ENCODE measurements at regions not wholly inside any gene's neighbourhood (a gene's known extent, or its start where the extent isn't known, plus 50 kb on each side); places are given as distances from the start of the nearest gene placed in this dataset.

GRCh38 chr10:20949967-20950366 lies 52.9 kb upstream of the NEBL start:
- no peak overlapping the region for H3K4me3 ChIP-seq
- CTCF ChIA-PET = no interaction called here
- intact Hi-C loops (cut with micrococcal nuclease; ENCODE audit: unreplicated experiment) = no loop called here
- DNase-seq = no peak
- no peaks in the 10 kb centered on the region for H3K9me3 ChIP-seq (ENCODE audit: insufficient read depth, low read depth)
- POLR2A ChIA-PET (ENCODE audit: unreplicated experiment) = no interaction called here
- no peaks in the 10 kb centered on the region for H3K9me2 ChIP-seq (ENCODE audit: insufficient read depth)
- no TSS peak for BruUV-seq (replicated peaks)
- H3K36me3 ChIP-seq (ENCODE audit: low read depth) = no peaks in the 10 kb centered on the region
- no peaks in the 10 kb centered on the region for H4K20me1 ChIP-seq (ENCODE audit: insufficient read depth)
- no peak overlapping the region for H3K27ac ChIP-seq
- no peaks in the 10 kb centered on the region for H3K27me3 ChIP-seq (ENCODE audit: insufficient read depth, low read depth)
- no peaks in the 10 kb centered on the region for H3K79me2 ChIP-seq (ENCODE audit: low read depth)
- H3F3A ChIP-seq (ENCODE audit: insufficient read depth, low read depth) = no peaks in the 10 kb centered on the region
- TF ChIP-seq EZH2 (IDR thresholded peaks at IDR 0.05; ENCODE audit: low read depth) = no peak
- TF ChIP-seq CTCF (conservative IDR thresholded peaks at IDR 0.05) = no peak
- H2AFZ ChIP-seq = no peak overlapping the region
- no peak overlapping the region for H3K4me2 ChIP-seq
- no peaks in the 10 kb centered on the region for H3K4me1 ChIP-seq (replicated peaks; ENCODE audit: insufficient read depth)

- no peaks in the 10 kb centered on the region for H3K9me3 ChIP-seq (ENCODE audit: insufficient read depth, low read depth)
- TF ChIP-seq CTCF (conservative IDR thresholded peaks at IDR 0.05) (no peak), EZH2 (IDR thresholded peaks at IDR 0.05; ENCODE audit: low read depth) (no peak)
- intact Hi-C loops (cut with micrococcal nuclease; ENCODE audit: unreplicated experiment) = no loop called here
- H3K36me3 ChIP-seq (ENCODE audit: low read depth) = no peaks in the 10 kb centered on the region
- ChIA-PET CTCF (no interaction called here), POLR2A (ENCODE audit: unreplicated experiment) (no interaction called here)
- no peaks in the 10 kb centered on the region for H3K79me2 ChIP-seq (ENCODE audit: low read depth)
- DNase-seq = no peak
- H2AFZ ChIP-seq = no peak overlapping the region
- BruUV-seq (replicated peaks) = no TSS peak
- no peaks in the 10 kb centered on the region for H3K4me1 ChIP-seq (replicated peaks; ENCODE audit: insufficient read depth)
- no peaks in the 10 kb centered on the region for H3K9me2 ChIP-seq (ENCODE audit: insufficient read depth)
- no peaks in the 10 kb centered on the region for H3F3A ChIP-seq (ENCODE audit: insufficient read depth, low read depth)
- no peak overlapping the region for H3K4me2 ChIP-seq
- no peak overlapping the region for H3K4me3 ChIP-seq
- no peaks in the 10 kb centered on the region for H3K27me3 ChIP-seq (ENCODE audit: insufficient read depth, low read depth)
- H4K20me1 ChIP-seq (ENCODE audit: insufficient read depth) = no peaks in the 10 kb centered on the region
- no peak overlapping the region for H3K27ac ChIP-seq
These were observed 51.7 kb upstream of the NEBL start for GRCh38 chr10:20948686-20949327.
